ENCODE measurements at regions not wholly inside any gene's neighbourhood (a gene's known extent, or its start where the extent isn't known, plus 50 kb on each side); places are given as distances from the start of the nearest gene placed in this dataset.

GRCh38 chrX:16461968-16462367, 188.0 kb upstream of the S100G start:
- TF ChIP-seq CTCF (IDR thresholded peaks at IDR 0.05) (no peak), POLR2AphosphoS5 (IDR thresholded peaks at IDR 0.05; ENCODE audit: low read depth, low read length) (no peak)
